Transverse colon (tissue), 4 donors: ENCODE measurements at regions not wholly inside any gene's neighbourhood (a gene's known extent, or its start where the extent isn't known, plus 50 kb on each side); places are given as distances from the start of the nearest gene placed in this dataset.

Experiments used
- DNase-seq: peaks from one replicate; pipeline ENCODE4 v3.0.0-alpha.2; 2019
- H3K27ac ChIP-seq, 4 donors: fragments of 200-600 bp; sonication (generic); 2 replicates each; pipeline ENCODE4 v1.5.1; 2016 to 2018; ENCODE audit warnings: inconsistent platforms in 4 of 4
- H3K27me3 ChIP-seq: fragments of 200-600 bp; sonication (generic); 2 replicates; pipeline ENCODE4 v1.5.1; 2017; ENCODE audit warnings: inconsistent platforms
- H3K36me3 ChIP-seq, 4 donors: fragments of 200-600 bp; sonication (generic); 2 replicates each; pipeline ENCODE4 v1.5.1; 2017 to 2019; ENCODE audit warnings: inconsistent platforms in 4 of 4
- H3K4me1 ChIP-seq, 4 donors: fragments of 200-600 bp; sonication (generic); 2 replicates each; pipeline ENCODE4 v1.5.1; 2017 to 2020; ENCODE audit warnings: inconsistent platforms in 4 of 4
- H3K4me3 ChIP-seq, 4 donors: fragments of 200-600 bp; sonication (generic); 1 replicate in 1 of 4; 2 replicates in 3 of 4; pipeline versions ENCODE4 v1.5.1 to v1.6.1; 2017 to 2019; ENCODE audit warnings: inconsistent platforms in 4 of 4
- H3K9me3 ChIP-seq, 2 donors: fragments of 200-600 bp; sonication (generic); 2 replicates each; pipeline ENCODE4 v1.5.1; 2017 to 2019; ENCODE audit warnings: inconsistent platforms in 2 of 2
- EP300 ChIP-seq: sonication (generic); formaldehyde crosslinking; IDR thresholded peaks from one replicate; pipeline ENCODE4 v1.6.1; 2017; ENCODE audit warnings: antibody characterized with exemption, low read depth
- POLR2A ChIP-seq: fragments of 450-650 bp; IDR thresholded peaks from one replicate; pipeline ENCODE4 v1.6.1; 2016; ENCODE audit warnings: antibody characterized with exemption, mild to moderate bottlenecking, moderate library complexity
- POLR2AphosphoS5 ChIP-seq, 3 donors: sonication (generic); formaldehyde crosslinking; IDR thresholded peaks; one replicate each; pipeline ENCODE4 v1.6.1; 2016; ENCODE audit warnings: antibody characterized with exemption in 3 of 3
- WGBS, 2 donors: methylation state at CpG; one replicate each; pipeline ENCODE4 v1.1.5; 2018; ENCODE audit warnings: low coverage in 1 of 2; 5-methylcytosine and 5-hydroxymethylcytosine counted together
- in situ Hi-C, 4 donors: fragments of 200-750 bp; cut with MboI; loops; one replicate each; pipeline versions ENCODE4 v1.15.0 to v1.15.1; 2017; ENCODE audit warnings: low sequenced_read_pairs in 3 of 4, low pct_ligation_motif_present in 1 of 4, low pct_unique_long_range_greater_than_20kb in 1 of 4
- intact Hi-C: fragments of 100-400 bp; cut with DNase I; formaldehyde crosslinking; loops from one replicate; pipeline ENCODE4 v1.15.1; 2023; ENCODE audit warnings: low total_unique reads
- TF ChIP-seq, protein P1 (sequence below), 5 experiments: fragments of 200-600 bp in 3 of 5; fragments of 450-650 bp in 2 of 5; sonication (generic) in 3 of 5; IDR thresholded peaks; 1 replicate in 2 of 5; 2 replicates in 3 of 5; pipeline ENCODE4 v1.5.1; 2016 to 2017; ENCODE audit warnings: antibody characterized with exemption in 5 of 5, inconsistent platforms in 3 of 5, mild to moderate bottlenecking in 2 of 5, moderate library complexity in 1 of 5

DNA sequence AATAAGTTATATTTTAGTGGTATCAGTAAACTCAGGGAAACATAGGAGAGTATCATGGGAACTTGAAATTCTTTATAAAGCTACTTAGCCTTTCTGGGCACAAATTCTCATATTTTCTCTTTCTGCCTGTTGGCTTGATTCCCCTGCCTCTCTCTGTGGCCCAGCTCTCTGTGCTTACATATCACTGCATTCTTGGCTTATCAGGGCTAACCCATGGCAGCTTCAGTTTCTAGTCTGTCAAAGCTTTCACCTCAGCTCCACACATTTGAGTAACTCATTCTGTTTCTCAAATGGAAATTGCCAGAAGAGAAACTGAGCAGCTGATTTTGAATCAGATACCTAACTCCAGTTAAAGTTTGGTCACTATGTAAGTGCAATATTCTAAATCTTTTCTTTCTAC, 713.1 kb downstream of the DNAJB9 start:
- intact Hi-C loops = no loop called here
- no peak overlapping the region for H3K4me3 ChIP-seq
- no peaks in the 10 kb centered on the region for H3K9me3 ChIP-seq
- no peak overlapping the region for H3K27ac ChIP-seq
- H3K27me3 ChIP-seq = no peaks in the 10 kb centered on the region
- no peak for DNase-seq
- in situ Hi-C loops = loop anchor here in 1 of 4 donors (25.0 kb wide), 1 partner anchor 95 kb away; no protein-coding TSS in a partner anchor
- TF ChIP-seq, protein P1, sequence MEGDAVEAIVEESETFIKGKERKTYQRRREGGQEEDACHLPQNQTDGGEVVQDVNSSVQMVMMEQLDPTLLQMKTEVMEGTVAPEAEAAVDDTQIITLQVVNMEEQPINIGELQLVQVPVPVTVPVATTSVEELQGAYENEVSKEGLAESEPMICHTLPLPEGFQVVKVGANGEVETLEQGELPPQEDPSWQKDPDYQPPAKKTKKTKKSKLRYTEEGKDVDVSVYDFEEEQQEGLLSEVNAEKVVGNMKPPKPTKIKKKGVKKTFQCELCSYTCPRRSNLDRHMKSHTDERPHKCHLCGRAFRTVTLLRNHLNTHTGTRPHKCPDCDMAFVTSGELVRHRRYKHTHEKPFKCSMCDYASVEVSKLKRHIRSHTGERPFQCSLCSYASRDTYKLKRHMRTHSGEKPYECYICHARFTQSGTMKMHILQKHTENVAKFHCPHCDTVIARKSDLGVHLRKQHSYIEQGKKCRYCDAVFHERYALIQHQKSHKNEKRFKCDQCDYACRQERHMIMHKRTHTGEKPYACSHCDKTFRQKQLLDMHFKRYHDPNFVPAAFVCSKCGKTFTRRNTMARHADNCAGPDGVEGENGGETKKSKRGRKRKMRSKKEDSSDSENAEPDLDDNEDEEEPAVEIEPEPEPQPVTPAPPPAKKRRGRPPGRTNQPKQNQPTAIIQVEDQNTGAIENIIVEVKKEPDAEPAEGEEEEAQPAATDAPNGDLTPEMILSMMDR (IDR thresholded peaks at IDR 0.05) = no peak
- TF ChIP-seq EP300 (no peak), POLR2AphosphoS5 (IDR thresholded peaks at IDR 0.05) (no peak), POLR2A (no peak)
- no peaks in the 10 kb centered on the region for H3K4me1 ChIP-seq
- no peaks in the 10 kb centered on the region for H3K36me3 ChIP-seq

DNA sequence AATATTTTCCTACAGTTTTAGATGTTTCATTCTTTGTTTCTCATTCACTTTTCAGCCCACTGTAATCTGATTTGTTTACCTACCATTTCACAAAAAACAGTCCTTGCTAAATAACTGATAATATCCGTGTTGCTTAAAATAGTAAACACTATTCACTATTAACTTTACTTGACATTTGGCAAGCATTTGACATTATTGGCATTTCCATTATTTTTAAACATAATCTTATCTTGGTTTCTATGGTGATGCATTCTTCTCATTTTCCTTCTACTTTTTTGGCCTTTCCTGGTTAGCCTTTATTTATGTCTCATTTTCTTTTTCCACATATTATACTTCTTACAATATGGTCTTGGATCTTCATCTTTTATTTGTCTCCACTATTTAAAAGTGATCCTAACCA, 715.3 kb downstream of the DNAJB9 start:
- in situ Hi-C loops = loop anchor here in 1 of 4 donors (25.0 kb wide), 1 partner anchor 98 kb away; no protein-coding TSS in a partner anchor
- 50 to 53% methylated on average over 1 of the region's 1 CpG for WGBS, 2 donors
- no peak for DNase-seq
- H3K27me3 ChIP-seq = no peaks in the 10 kb centered on the region
- no peaks in the 10 kb centered on the region for H3K9me3 ChIP-seq
- H3K27ac ChIP-seq = no peak overlapping the region
- H3K36me3 ChIP-seq = no peaks in the 10 kb centered on the region
- H3K4me3 ChIP-seq = no peak overlapping the region
- no peaks in the 10 kb centered on the region for H3K4me1 ChIP-seq
- intact Hi-C loops = no loop called here
- TF ChIP-seq POLR2AphosphoS5 (IDR thresholded peaks at IDR 0.05) (no peak), EP300 (no peak), POLR2A (no peak)
- TF ChIP-seq, protein P1 (IDR thresholded peaks at IDR 0.05) = no peak

DNA sequence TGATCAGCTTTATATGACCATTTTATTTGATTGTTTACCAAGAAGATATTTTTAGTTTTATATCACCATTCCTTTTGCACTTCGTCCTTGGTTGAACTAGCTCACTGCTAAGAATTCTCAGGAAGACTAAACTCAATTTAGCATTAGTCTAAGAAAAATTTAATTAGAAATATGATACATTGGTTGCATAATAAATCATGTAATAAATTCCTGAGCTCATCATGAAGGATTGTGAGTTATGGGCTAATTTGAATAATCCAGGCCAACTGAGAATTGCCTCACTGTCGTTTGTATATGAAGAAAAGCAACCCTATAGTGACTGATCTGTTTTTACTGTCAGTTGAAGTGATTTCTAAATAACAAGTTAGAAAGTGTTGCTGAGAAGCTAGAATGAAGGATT, 725.5 kb downstream of the DNAJB9 start:
- Histone ChIP-seq H3K9me3 (no peaks in the 10 kb centered on the region), H3K4me1 (no peaks in the 10 kb centered on the region), H3K36me3 (no peaks in the 10 kb centered on the region), H3K4me3 (no peak overlapping the region), H3K27me3 (no peaks in the 10 kb centered on the region), H3K27ac (no peak overlapping the region)
- 53 to 60% methylated on average over 2 of the region's 2 CpGs for WGBS, 2 donors
- intact Hi-C loops (no loop called here), in situ Hi-C loops (loop anchor here in 1 of 4 donors (25.0 kb wide), 1 partner anchor 108 kb away; no protein-coding TSS in a partner anchor)
- DNase-seq = no peak
- TF ChIP-seq, protein P1 (IDR thresholded peaks at IDR 0.05) = no peak
- TF ChIP-seq POLR2A = no peak
- TF ChIP-seq POLR2AphosphoS5 (IDR thresholded peaks at IDR 0.05) = no peak
- no peak for TF ChIP-seq EP300

DNA sequence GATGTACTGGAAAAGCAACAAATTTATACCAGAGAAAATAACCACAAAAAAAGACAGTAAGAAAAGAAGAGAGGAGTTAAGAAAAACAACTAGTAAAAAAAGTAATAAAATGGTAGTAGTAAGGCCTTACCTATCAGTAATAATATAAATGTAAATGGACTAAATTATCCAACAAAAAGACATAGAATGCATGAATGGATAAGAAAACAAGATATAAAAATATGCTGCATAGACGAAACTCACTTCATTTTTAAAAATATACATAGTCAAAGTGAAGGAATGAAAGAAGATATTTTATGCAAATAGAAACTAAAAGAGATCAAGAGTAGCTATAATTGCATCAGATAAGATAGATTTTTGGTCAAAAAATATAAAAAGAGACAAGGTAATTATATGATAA, 739.1 kb downstream of the DNAJB9 start:
- intact Hi-C loops = no loop called here
- Histone ChIP-seq H3K4me1 (no peaks in the 10 kb centered on the region), H3K9me3 (peaks cover 6 to 8% of the 10 kb centered on the region in 2 donors), H3K36me3 (no peaks in the 10 kb centered on the region), H3K27me3 (no peaks in the 10 kb centered on the region), H3K4me3 (no peak overlapping the region), H3K27ac (no peak overlapping the region)
- DNase-seq = no peak
- TF ChIP-seq, protein P1 (IDR thresholded peaks at IDR 0.05) = no peak
- TF ChIP-seq EP300 (no peak), POLR2A (no peak), POLR2AphosphoS5 (IDR thresholded peaks at IDR 0.05) (no peak)
- WGBS, 2 donors = 63 to 68% methylated on average over 1 of the region's 1 CpG
- in situ Hi-C loops = no loop called here
